HG03039 (cell line): ENCODE measurements at regions not wholly inside any gene's neighbourhood (a gene's known extent, or its start where the extent isn't known, plus 50 kb on each side); places are given as distances from the start of the nearest gene placed in this dataset.
"Not testable (repeated sequence)": the region's sequence is repeated elsewhere in the genome, so short reads cannot be mapped to it uniquely, and the experiment has no call there.

Source experiments
- ATAC-seq: cut with Tn5 transposase; IDR thresholded peaks from one replicate; pipeline ENCODE4 v1.9.1; 2021; ENCODE audit warnings: mild to moderate bottlenecking, moderate library complexity; ENCODE audit not compliant: unreplicated experiment

DNA sequence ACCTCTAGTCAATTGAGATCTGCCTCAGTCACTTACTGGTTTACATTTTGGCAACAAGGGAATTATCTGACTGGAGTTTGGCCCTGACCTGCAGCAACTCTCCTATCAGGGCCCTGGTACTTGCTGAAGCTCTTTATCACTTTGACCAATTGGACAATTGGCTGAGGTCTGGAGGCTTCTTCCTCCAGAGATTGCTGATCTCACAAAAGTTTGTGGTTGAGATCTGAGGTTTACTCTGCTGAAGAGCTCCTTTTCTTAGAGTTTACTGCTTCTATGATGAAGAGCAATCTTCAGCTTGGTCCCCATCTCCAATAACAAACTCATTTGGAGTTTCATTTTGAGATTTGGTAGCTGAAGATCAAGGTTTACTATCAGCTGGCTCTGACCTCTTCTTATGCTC lies 276.9 kb upstream of the SGCG start:
- ATAC-seq: no peak

DNA sequence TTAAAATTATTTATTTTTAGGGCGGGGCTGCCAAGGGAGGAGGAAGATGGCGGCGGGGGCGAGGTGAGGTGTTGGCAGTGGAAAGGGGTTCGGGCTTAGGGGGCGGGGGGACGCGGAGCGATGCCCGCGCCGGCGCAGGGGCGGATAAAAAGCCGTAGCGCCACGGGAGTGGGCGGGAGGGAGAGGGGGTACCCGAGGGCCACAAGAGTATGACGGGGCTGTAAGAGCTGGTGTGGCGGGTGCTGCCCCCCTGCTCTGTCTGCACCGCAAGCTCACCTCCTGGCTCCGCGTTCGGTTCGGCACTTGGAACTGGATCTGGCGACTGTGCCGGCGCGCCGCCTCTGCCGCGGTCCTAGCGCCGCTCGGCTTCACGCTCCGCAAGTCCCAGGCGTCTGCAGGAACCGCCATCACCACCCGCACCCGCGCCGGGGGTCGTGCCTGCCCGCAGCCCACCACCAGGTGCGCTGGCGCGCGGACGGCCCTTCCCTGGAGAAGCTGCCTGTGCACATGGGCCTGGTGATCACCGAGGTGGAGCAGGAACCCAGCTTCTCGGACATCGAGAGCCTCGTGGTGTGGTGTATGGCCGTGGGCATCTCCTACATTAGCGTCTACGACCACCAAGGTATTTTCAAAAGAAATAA lies 265.2 kb upstream of the SGCG start:
- ATAC-seq: no peak

DNA sequence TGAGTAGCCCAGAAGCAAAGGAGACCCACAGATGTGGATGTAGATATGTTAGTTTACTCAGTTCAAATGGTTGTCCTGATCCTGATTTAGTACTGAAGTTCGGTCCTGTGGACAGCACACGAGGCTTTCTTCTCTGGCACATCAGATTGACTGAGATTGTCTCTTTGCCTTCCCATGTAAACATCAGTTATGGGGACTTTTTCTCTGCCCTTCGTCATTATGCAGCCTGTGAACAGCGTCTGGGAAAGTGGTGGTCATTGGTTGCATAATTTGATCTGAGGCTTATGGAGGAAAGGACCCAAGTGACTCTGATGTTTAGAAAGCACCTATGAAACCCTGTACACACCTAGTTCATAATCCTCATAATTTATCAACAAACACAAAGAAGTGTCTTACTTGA lies 264.5 kb upstream of the SGCG start:
- not testable (repeated sequence) for ATAC-seq

DNA sequence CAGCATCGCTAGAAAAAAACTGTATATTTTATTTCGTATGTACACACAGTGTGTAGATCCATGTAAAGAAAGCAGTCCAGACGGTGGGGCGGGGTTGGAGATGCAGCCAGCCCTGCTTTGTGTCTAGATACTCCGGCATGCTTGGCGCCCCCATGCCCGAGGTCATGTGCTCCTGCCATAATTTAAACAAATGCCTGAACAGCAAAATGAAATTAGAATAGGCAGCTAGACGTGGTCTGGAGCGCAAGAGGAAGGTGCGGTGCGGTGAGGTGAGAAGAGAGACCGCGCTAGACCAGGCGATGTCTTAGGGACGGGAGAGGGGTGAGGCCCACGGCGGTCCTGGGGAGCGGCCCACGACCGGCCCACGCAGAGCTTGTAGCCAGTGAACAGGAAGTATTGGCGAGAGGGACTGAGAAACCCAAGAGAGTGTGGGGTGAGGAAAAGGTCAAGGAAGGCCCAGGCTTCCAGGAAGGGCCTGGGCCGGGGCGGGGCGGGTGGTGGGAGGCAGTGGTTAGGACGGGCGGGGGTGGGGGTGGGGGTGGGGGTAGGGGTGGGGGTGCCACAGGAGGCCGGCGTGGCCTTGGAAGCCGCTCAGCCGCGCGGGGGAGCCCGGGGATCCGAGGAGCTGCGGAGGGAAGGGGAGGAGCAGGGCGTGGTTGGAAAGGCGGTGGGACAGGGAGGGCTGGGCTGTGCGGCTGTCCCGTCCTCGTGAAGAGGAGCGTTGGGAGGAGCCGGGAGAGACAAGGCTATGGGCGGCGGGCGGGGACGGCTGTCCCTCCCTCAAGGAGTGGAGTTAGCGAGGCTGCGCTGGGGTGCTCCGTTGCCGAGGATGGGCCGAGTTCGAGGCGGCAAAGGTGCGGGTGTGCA lies 254.7 kb upstream of the SGCG start:
- no peak for ATAC-seq

DNA sequence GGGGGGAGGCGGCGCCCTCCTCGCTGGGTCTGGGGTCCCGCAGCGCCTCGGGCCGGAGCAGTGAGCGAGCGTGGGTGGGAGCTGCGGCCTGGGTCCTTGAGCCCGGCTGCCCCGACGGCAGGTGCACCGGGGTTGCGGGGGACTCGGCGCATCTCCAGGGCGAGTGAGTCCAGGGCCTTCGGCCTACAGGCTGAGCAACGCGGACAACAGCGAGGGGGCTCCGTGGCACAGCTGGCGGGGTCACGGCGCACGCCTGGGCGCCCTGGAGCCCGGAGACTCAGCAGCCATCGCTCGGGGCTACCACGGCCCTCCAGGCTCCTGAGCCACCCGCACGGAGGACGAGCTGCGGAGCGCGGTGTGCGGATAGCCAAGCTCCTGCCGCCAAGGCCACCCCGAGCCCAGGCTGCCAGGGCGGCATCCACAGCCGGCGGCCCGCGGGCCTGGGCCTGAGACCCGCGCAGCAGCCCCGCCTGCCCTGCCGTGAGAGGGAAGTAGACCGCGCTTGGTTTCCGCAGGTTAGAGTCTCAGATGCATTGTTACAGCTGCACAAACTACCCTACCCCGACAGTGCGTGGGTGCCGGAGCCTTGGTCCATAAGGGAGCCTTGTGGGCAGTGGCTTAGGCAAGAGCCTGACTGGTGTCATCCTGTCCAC lies 253.9 kb upstream of the SGCG start:
- ATAC-seq: no peak

DNA sequence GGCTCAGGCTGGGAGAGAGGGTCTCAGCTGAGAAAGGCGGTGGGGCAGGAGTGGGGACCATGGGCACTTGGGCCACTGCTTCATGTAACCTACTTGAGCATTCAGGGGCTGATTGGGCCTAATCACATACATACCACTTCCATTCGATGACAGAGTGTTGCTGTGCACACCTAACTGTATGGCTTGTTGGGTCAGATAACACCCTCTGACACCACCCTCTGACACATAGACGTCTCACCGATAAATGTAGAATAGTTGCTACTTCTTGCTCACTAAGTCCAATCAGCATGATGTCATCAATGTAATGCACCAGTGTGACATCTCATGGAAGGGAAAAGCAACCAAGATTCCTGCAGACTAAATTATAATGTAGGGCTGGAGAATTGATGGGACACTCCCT lies 252.9 kb upstream of the SGCG start:
- ATAC-seq: not testable (repeated sequence)

DNA sequence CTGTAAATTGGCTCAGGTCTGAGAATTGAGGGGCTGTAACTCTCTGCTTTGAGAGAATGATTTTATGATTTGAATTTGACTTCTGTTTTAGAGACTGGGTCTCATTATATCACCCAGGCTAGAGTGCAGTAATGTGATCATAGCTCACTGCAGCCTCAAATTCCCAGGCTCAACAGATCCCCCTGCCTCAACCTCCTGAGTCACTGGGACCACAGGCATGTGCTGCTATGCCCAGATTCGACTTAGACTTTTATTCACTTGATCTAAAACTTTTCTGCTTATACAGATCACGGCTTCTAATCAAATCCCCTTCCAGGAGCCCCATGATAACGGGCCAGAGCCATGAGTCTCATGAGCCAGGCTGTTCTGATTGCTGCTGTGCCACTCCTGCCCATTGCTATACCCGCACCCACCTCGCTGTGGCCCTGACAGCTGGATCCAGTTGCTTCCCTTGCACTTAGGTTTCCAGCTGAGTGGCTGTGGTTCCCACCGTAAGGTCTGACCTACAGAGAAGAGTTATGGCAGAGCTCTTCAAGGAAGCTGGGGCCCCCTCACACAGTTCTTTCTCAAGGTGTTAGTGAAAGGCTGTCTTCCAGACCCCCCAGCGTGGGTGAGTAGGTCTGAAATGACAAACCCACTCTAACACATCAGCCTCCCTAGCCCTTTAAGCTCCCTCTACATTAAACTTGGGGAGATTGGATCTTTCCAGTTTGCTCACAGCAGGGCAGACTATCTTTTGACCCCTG lies 251.2 kb upstream of the SGCG start:
- no peak for ATAC-seq

DNA sequence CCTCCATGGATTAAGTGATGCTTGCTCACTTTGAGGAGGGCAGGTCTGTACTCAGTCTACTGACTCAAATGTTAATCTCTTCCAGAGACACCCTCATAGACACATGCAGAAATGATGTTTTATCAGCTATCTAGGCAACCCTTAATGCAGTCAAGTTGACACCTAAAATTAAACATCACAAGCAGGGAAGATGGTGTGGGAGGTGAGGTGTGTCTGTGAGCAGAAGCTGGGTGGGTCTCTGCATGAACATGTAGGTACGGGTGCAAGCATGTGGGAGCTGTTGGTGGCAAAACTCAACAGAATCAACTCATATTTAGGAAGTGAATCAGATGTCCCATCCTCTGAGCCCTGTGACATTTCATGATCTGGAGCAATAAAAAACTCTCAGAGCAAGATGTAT lies 249.2 kb upstream of the SGCG start:
- ATAC-seq: no peak

DNA sequence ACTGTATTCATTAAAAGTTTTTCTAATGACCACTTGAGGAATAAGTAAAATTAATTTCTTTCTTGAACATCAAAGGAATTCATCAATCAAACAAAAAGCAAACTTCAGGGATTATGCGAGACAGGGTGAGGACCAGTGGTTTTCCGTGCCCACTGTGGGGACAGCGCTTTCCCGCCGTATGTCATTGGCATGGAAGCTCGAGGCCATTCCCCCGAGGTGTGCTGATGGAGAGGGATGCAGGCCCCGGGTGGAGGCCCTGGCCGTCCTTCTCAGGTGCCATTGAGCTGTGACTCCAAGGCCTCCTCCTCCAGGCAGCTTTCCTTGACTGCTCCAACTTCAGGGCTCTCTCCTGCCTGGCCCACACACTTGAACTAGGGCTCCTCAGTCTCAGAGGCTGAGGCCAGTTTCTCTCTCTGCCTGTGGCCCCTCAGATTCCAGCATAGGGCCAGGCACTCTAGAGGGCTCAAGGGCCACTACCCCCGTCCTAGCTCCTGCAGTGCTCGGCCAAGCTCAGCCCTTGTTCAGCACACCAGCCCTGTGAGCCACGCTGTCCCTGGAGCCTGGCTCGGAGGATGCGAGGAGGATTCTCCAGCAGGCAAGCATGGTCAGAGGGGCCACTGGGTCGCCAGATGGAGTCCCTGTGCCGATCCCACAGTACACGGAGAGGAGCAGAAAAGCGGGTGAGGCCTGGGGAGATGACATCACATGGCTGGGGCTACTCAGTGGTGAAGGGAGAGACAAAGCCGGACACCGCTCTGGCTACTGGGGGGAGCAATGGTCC lies 248.0 kb upstream of the SGCG start:
- not testable (repeated sequence) for ATAC-seq

DNA sequence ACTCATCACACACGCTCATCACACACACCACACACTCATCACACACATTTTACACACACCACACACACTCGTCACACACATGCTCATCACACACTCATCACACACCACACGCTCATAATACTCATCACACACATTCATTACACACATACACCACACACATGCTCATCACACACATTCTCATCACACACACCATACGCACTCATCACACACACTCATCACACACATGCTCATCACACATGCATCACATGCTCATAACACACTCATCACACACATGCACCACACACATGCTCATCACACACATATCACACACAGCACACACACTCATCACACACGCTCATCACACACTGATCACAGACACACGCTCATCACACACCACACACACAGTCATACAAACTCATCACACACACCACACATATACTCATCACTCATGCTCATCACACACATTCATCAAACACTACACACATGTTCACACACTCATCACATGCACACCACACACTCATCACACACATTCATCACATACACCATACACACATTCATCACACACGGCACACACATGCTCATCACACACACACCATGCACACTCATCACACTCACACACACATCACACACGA lies 247.1 kb upstream of the SGCG start:
- ATAC-seq: no peak

DNA sequence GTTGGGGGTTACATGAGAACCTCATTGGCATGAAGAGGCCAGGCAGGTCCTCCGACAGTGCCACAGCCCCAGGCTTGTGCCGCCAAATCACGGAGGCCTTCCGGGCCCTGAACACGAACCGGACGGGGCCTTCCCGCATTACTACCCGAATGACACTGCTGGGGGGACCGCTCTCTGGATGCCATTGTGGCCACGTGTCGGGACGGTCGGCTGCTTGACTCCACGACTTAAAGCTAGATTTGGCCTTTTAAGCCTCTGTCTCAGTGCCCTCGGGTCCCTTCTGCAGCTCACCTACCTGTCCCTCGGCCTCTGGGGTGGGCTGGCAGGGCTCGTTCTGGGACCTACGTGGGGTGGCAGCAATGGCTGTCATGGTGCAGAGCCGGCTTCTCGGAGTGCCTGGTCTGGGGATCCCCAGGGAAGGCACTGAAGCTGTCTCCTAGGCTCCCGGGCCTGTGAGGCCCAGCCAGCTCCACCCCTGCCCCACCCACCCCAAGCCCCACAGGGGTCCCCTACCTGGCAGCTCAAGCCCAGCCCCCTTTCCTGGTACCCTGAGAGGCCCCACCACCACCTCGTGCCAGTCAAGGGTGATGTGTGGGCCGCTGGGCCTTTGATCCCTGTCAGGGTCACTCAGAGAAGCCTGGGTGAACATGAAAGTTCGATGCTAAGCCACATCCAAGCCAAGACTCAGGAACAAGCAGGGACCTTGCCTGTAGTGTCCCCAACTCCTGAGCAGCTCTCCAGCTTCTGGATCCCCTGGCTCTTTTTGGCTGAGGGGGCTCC lies 245.8 kb upstream of the SGCG start:
- no peak for ATAC-seq

DNA sequence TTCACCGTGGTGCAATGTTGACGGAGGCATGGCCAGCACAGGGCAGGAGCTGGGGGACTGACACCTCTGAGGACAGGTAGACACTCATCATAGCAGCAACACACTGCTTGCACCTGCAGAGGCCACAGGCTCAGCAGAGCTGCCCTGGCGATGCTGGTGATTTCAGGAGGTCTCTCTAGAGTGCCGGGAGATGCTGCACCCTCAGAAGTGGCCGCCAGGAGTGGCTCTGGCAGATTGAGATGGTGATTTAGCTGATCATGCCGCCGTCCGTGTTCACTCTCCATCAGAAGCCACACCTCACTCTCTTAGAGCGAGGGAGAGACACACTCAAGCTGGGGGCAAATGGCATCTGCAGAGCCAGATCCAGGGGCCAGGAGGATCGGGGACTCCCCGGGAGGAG lies 244.6 kb upstream of the SGCG start:
- no peak for ATAC-seq

DNA sequence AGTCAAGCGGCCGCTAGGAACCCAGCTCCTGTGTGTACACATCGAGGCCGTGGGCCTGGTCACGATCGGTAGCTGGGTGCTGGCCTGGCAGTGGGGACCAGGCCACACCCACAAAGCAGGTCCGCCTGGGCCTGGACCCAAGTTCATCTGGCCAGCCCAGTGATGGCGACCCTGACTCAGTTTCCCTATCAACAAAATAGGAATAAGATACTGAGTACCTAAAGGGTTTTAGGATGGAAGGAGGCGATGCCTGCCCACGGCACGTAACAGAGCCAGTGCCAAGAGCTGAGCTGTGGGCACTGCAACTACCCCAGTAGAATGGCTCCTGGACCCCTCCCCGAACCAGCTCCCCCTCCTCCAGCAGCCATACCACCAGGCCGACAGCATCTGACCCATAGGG lies 243.5 kb upstream of the SGCG start:
- no peak for ATAC-seq

DNA sequence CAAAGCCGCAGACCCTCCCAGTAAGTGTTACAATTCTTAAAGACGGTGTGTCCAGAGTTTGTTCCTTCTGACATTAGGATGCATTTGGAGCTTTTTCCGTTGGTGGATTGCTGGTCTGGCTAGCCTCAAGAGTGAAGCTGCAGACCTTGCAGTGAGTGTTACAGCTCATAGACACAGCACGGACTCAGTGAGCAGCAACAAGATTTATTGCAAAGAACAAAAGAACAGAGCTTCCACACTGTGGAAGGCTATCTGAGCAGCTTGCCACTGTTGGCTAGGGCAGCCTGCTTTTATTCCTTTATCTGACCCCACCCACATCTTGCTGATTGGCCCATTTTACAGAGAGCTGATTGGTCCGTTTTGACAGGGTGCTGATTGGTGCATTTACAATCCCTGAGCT lies 242.8 kb upstream of the SGCG start:
- ATAC-seq: no peak

DNA sequence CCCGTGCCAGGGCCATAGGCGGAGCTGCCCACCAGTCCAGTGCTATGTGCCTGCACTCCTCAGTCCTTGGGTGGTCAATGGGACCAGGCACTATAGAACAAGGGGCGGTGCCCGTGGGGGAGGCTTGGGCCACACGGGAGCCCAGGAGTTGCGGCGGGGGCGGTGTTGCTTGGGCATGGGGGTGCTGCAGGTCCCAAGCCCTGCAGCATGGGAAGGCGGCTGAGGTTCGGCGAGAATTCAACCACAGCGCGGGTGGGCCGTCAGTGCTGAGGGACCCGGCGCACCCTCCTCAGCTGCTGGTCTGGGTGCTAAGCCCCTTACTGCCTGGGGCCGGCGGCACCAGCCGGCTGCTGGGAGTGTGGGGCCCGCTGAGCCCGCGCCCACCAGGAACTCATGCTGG lies 242.2 kb upstream of the SGCG start:
- no peak for ATAC-seq

DNA sequence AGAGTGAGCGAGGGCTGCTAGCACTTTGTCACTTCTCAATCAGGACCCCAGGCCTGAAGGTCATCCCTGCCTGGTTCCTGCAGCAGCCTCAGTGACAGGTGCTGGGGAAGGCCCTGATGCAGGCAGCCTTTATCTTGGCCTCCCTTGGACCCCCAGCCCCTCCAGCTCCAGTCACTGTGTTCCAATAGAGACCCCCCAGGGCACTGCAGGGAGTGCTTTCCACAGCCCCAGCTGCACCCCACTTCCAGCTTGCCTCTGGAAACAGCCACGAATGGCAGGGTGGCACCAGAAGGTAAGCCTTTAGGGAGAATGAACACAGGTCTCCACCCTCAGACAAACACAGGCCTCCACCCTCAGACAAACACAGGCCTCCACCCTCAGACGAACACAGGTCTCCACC lies 241.6 kb upstream of the SGCG start:
- ATAC-seq: no peak

DNA sequence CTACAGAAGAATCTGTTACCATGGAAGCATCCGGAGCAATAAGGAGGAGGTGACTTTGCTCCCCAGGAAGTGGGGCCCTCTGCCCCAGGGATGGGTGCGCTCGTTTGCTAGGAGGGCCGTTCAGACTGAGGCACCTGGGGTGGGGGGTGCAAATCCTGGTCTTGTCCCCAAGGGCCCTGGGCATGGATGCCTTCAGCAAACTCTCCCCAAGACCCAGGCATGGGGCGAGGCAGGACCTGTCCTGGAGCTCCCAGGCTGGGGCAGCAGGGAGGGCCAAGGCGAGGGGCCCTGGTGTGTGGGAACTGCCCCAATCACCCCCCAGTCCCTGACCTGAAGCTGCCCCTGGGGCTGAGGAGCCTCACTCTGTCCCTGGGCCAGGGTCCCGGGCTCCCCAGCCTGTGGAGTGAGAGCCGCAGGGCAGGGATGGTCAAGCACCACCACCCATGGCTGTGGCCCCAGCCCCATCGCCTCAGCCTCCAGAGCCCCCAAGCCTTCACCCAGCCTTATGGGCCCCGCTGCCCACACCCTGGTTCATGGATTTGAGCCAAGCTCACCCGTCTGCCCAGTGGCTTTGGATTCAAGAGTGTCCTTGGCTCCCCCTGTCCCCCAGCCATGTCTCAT lies 240.6 kb upstream of the SGCG start:
- no peak for ATAC-seq

DNA sequence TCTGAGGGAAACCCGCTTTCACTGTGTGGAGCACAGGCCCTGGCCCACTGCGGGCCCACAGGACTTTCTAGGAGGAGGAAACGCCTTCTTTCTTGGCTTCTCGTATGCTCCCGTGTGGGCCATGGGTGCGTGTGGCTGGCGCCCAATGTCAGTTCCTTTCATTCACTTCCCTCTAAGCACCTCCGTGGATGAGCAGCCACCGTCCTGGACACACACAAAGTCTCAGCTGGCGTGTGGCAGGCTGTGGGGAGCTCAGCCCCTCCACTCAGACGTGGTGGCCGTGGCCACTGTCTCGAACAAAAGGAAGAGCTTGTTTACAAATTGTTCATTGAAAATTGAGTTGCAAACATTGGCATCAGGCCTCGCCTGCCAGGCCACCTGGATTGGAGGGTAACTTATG lies 240.0 kb upstream of the SGCG start:
- no peak for ATAC-seq

DNA sequence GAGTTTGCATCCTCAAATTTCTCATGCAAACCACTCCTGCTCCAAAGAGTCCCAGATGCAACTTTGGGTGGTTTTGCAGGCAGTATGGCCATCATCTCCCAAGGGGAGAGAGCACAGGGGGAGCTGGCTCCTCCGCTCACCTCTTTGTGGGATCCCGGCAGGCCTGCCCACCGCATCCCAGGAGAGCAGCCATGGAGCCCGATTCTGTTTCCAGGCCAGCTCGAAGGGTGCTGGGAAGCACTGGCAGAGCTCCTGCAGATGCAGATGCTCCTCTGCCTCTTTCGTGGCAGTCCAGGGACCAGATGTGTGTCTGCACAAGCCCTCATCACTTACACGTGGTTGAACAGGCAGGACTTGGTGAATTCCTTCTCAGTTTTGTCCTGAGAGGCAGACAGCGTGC lies 239.3 kb upstream of the SGCG start:
- ATAC-seq: not testable (repeated sequence)
